ENCODE measurements at regions not wholly inside any gene's neighbourhood (a gene's known extent, or its start where the extent isn't known, plus 50 kb on each side); places are given as distances from the start of the nearest gene placed in this dataset.

DNA sequence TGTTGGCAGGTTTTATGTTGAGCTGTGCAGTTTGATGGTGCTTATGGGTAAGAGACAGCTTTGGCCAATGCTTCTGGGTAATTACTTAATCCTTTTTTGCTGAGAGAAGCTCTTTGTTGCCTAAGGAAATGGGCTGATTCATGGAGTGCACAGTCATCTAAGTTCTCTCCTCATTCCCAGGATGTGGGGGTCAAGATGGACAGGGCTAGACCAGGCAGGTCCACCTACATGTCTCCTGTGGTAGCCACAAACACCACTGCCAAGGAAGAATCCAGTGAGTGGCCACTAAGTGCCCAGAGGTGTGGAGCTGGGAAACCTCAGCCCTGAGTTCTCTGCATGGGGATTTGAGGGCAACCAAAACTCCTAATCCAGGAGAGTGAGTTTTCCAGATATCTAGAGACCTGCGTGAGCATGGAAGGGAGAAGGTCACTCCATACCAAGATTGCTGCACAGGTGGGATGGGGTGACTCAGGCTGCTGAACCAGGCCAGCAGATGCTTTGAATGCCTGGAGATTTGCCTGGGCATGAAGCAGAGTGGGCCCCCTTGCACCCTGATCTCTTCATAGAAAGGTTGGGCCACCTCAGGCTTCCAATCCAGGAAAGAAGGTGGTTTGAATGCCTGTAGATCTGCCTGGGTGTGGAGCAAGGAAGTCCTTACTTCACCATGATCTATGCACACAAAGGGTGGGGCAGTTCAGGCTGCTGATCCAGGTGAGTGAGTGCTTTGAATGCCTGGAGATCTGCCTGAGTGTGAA lies 234.8 kb upstream of the GNPDA2 start:
- H3K4me3 ChIP-seq (ENCODE audit: low read depth, low read length): no peak overlapping the region
- DNase-seq (ENCODE audit: low read depth): no peak
- TF ChIP-seq, protein P1, sequence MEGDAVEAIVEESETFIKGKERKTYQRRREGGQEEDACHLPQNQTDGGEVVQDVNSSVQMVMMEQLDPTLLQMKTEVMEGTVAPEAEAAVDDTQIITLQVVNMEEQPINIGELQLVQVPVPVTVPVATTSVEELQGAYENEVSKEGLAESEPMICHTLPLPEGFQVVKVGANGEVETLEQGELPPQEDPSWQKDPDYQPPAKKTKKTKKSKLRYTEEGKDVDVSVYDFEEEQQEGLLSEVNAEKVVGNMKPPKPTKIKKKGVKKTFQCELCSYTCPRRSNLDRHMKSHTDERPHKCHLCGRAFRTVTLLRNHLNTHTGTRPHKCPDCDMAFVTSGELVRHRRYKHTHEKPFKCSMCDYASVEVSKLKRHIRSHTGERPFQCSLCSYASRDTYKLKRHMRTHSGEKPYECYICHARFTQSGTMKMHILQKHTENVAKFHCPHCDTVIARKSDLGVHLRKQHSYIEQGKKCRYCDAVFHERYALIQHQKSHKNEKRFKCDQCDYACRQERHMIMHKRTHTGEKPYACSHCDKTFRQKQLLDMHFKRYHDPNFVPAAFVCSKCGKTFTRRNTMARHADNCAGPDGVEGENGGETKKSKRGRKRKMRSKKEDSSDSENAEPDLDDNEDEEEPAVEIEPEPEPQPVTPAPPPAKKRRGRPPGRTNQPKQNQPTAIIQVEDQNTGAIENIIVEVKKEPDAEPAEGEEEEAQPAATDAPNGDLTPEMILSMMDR (IDR thresholded peaks at IDR 0.05; ENCODE audit: insufficient read depth, low read depth, low read length, missing control alignments): no peak

DNA sequence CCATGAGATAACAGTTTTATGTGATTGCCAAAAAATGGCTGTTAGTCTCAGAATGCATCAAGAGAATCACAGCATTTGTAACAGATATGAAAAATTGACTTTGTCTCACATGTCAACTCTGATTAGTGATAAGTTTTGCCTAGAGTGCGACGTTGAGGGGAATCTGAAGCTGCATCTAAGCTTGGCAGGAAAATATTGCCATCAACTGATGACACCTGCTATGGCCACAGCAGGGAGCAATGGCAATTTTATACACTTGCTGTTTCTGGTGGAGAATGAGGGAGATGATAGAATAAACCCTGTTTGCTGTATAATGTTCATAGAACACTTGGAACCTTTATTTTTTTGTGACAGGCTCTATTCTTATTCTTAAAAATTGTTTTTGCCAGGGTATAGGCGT lies 205.4 kb upstream of the GNPDA2 start:
- TF ChIP-seq, protein P1 (IDR thresholded peaks at IDR 0.05; ENCODE audit: insufficient read depth, low read depth, low read length, missing control alignments): no peak
- DNase-seq (ENCODE audit: low read depth): no peak
- H3K4me3 ChIP-seq (ENCODE audit: low read depth, low read length): no peak overlapping the region

DNA sequence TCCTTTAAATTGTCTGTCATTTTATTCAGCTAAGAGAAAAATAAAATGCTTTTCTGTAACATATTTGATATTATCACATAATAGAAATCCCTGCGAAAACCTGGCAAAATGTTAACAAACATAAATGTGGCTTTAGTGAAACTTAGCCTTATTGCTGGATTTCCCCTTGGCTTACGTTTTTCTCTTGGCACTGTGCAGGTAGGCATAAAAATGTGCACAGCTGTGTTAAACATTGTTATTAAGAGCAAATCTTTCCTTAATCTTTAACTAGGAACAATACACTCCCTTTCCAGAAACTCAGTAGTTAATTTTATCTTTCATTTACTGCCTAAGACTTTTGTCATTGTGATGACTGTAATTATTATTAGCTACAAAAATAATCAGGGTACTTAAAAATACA lies 202.4 kb upstream of the GNPDA2 start:
- DNase-seq (ENCODE audit: low read depth): no peak
- H3K4me3 ChIP-seq (ENCODE audit: low read depth, low read length): no peak overlapping the region
- TF ChIP-seq, protein P1 (IDR thresholded peaks at IDR 0.05; ENCODE audit: insufficient read depth, low read depth, low read length, missing control alignments): no peak

DNA sequence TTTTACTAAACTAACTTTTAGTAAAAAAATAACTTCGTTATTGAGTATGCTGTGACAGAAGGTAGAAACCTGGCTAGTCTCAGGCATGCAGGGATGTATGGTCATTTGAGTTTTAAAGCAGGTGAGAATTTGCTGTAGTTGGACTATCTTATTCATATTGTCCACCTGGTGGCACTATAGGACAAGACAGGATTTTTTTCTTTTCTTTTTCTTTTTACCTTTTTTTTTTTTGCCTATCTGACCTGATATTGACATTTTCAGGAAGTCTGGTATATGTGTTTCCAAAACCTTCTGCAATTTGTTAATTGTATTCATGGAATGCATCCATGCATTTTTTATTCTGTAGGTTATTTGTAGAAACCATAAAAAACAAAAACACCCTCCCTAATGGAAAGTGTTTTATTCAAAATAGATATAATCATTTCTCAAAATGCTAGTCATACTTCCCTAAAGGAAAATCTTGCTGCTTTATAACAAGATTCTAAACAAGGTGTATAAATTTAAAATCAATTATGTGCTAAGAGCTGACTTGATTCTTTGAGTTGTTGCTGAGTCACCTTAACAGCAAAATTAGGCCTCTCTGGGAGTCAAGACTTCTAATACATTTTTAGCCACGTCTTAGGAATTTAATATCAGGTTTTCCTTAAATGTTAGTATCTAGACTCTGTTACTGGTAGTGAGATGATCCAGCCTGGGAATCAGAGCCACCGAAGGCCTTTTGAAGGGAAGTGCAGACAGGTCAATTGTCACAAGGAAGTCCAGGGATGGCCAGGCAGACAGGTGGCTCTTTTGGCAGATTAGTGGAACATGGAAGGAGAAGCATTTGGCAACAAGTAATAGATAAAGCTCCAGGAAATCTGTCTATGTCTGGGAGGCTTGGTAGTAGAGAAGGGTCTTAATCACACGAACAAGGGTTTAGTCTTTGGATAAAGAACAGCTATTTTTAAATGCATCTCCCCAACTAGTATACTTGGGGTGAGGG lies 201.3 kb upstream of the GNPDA2 start:
- DNase-seq (ENCODE audit: low read depth): peak; percentile 40
- no peak overlapping the region for H3K4me3 ChIP-seq (ENCODE audit: low read depth, low read length)
- TF ChIP-seq, protein P1 (IDR thresholded peaks at IDR 0.05; ENCODE audit: insufficient read depth, low read depth, low read length, missing control alignments): peak; percentile 41

DNA sequence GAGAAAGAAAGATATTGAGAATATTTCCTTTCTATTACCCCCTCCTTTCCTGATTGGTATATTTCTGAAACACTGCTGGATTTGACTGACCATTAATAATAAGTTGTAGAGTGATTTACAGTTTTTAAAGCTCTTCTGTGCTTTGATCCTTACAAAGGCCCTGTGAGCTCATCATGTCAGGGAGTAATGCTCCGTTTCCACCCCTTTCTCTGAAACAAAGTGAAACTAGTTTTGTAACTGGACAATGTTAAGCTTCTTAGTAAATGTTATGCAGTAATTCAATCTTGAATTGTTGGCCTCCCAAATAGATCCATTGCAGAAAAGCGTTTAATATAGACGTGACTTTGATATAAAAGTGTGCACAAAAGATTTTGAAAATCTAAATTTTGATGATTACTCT lies 190.1 kb upstream of the GNPDA2 start:
- TF ChIP-seq, protein P1 (IDR thresholded peaks at IDR 0.05; ENCODE audit: insufficient read depth, low read depth, low read length, missing control alignments): no peak
- peak; percentile 5 for DNase-seq (ENCODE audit: low read depth)
- H3K4me3 ChIP-seq (ENCODE audit: low read depth, low read length): peak overlapping the region; percentile 39

DNA sequence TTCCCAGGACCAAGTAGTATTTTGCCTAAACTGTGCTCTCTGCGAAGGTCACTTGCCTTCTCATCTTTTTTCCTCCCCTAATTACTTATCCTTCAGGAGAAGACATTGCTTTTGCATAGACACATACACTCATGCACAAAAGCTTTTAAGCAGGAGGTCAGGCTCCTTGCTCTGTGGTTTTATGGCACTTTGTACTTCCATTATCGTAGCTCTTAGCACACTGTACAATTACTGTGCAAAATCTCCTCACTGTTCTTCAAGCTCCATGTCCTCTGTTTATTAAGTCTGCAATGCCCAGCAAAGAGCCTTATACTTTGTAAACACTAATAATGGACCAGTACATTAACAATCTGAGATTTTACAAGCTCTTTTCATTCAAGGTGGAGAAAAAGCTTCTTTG lies 188.4 kb upstream of the GNPDA2 start:
- DNase-seq (ENCODE audit: low read depth): no peak
- H3K4me3 ChIP-seq (ENCODE audit: low read depth, low read length): no peak overlapping the region
- TF ChIP-seq, protein P1 (IDR thresholded peaks at IDR 0.05; ENCODE audit: insufficient read depth, low read depth, low read length, missing control alignments): no peak

Measured in GM12865 (cell line).